ENCODE measurements at regions not wholly inside any gene's neighbourhood (a gene's known extent, or its start where the extent isn't known, plus 50 kb on each side); places are given as distances from the start of the nearest gene placed in this dataset.

GRCh38 chr14:97053941-97054340 is 256.8 kb downstream of the VRK1 start:
- ChIA-PET POLR2A (no interaction called here), CTCF (no interaction called here)
- Histone ChIP-seq H3K4me3 (ENCODE audit: low read depth, low read length) (no peak overlapping the region), H3K27me3 (ENCODE audit: control insufficient read depth, insufficient read depth, low read length) (no peaks in the 10 kb centered on the region), H3K36me3 (ENCODE audit: control insufficient read depth, insufficient read depth, low read length) (no peaks in the 10 kb centered on the region)
- TF ChIP-seq CTCF (IDR thresholded peaks at IDR 0.05; ENCODE audit: insufficient read depth, low read depth, low read length): no peak
- DNase-seq (ENCODE audit: low read depth): no peak

- CTCF ChIA-PET: no interaction called here
- Histone ChIP-seq H3K27me3 (ENCODE audit: control insufficient read depth, insufficient read depth, low read length) (no peaks in the 10 kb centered on the region), H3K4me3 (ENCODE audit: low read depth, low read length) (no peak overlapping the region), H3K36me3 (ENCODE audit: control insufficient read depth, insufficient read depth, low read length) (no peaks in the 10 kb centered on the region)
- POLR2A ChIA-PET: no interaction called here
- no peak for TF ChIP-seq CTCF (IDR thresholded peaks at IDR 0.05; ENCODE audit: insufficient read depth, low read depth, low read length)
- no peak for DNase-seq (ENCODE audit: low read depth)
Measured at GRCh38 chr14:97055355-97055754, 258.2 kb downstream of the VRK1 start.

- no peaks in the 10 kb centered on the region for H3K36me3 ChIP-seq (ENCODE audit: control insufficient read depth, insufficient read depth, low read length)
- ChIA-PET POLR2A (no interaction called here), CTCF (no interaction called here)
- no peak for DNase-seq (ENCODE audit: low read depth)
- H3K4me3 ChIP-seq (ENCODE audit: low read depth, low read length): no peak overlapping the region
- no peaks in the 10 kb centered on the region for H3K27me3 ChIP-seq (ENCODE audit: control insufficient read depth, insufficient read depth, low read length)
- no peak for TF ChIP-seq CTCF (IDR thresholded peaks at IDR 0.05; ENCODE audit: insufficient read depth, low read depth, low read length)
Measured at GRCh38 chr14:97056086-97056485, 258.9 kb downstream of the VRK1 start.

GRCh38 chr14:97057238-97058073 is 260.3 kb downstream of the VRK1 start:
- Histone ChIP-seq H3K4me3 (ENCODE audit: low read depth, low read length) (no peak overlapping the region), H3K27me3 (ENCODE audit: control insufficient read depth, insufficient read depth, low read length) (no peaks in the 10 kb centered on the region), H3K36me3 (ENCODE audit: control insufficient read depth, insufficient read depth, low read length) (no peaks in the 10 kb centered on the region)
- TF ChIP-seq CTCF (IDR thresholded peaks at IDR 0.05; ENCODE audit: insufficient read depth, low read depth, low read length): no peak
- ChIA-PET CTCF (interaction anchor here (0.6 kb wide), 1 partner anchor 1665 kb away, joined by 3 read pairs; no protein-coding TSS in a partner anchor), POLR2A (no interaction called here)
- DNase-seq (ENCODE audit: low read depth): no peak

- no peak for DNase-seq (ENCODE audit: low read depth)
- CTCF ChIA-PET: interaction anchor here (0.6 kb wide), 1 partner anchor 1664 kb away, joined by 3 read pairs; no protein-coding TSS in a partner anchor
- Histone ChIP-seq H3K4me3 (ENCODE audit: low read depth, low read length) (no peak overlapping the region), H3K36me3 (ENCODE audit: control insufficient read depth, insufficient read depth, low read length) (no peaks in the 10 kb centered on the region), H3K27me3 (ENCODE audit: control insufficient read depth, insufficient read depth, low read length) (no peaks in the 10 kb centered on the region)
- TF ChIP-seq CTCF (IDR thresholded peaks at IDR 0.05; ENCODE audit: insufficient read depth, low read depth, low read length): no peak
- POLR2A ChIA-PET: no interaction called here
Measured at GRCh38 chr14:97058074-97058467, 260.9 kb downstream of the VRK1 start.
